ENCODE measurements at regions not wholly inside any gene's neighbourhood (a gene's known extent, or its start where the extent isn't known, plus 50 kb on each side); places are given as distances from the start of the nearest gene placed in this dataset.

- no peak for DNase-seq
Observed at GRCh38 chr12:115495300-115495699, 782.2 kb downstream of the MED13L start.

DNA sequence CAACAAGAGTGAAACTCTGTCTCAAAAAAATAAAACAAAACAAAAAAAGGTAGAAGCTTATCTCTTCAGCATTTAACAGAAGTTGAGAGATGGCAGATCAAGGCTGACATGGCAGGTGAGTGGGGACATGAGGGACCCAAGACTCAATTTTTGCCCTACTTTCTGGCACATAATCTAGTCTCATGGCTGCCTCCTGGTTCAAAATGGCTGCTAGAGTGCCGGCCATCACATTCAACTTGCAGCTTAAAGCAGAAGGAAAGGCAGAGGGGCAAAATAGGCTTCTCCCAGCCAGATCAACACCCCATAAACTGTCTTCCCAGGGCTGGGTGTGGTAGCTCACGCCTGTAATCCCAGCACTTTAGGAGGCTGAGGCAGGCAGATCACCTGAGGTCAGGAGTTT is 784.9 kb downstream of the MED13L start:
- no peak for DNase-seq

DNA sequence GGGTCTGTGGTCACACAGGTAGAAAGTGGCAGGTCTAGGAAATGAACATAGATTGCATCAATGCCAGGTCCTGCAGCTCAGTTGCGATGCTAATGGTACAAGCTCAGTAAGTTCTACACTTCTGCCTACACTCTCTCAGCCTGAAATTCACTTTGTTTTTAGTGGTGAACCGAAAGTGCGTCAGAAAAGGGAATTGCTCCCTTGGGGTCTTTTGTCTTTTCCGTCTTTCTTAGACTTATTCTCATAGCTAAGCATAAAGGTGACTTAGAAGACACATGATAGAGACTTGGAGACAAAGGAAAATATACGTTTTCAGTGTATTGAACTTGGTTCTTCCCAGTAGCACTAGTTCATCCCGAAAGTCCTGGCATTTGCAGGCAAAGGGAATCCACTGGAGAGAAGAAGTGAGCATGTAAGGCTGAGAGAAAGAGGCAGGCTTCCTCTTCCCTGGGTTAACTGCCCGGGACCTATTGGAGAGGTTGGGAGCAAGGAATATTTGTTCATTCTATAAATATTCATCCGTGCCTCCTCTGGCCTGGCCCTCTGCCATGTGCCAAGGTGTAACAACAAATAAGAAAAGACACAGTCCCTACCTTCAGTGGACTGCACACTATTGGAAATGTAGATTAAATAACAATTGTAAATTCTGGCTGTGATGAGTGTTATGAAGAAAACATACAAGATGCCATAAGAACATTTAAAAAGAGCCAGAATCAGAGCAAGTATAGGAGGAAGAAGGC is 785.8 kb downstream of the MED13L start:
- no peak for DNase-seq

- DNase-seq = no peak
Observed at GRCh38 chr12:115489253-115489652, 788.2 kb downstream of the MED13L start.

DNA sequence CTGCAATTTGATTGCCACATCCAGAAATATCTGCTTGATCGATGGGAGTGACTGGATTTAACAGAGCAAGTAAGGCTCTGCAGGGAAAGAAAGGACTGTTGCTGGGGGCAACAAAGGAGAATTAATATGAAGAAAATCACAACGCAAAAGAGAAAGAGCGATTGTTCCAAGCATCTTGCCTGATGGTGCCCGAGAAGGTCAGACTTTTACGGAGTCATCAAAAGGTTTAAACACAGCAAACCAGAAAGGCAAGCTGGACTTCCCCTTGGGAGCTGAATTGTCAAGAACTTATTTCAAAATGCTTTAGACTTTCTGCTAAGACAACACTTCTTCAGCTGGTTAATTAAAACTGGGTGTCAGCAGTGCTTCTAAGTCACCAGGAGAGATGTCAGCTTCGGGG is 791.5 kb downstream of the MED13L start:
- no peak for DNase-seq

DNA sequence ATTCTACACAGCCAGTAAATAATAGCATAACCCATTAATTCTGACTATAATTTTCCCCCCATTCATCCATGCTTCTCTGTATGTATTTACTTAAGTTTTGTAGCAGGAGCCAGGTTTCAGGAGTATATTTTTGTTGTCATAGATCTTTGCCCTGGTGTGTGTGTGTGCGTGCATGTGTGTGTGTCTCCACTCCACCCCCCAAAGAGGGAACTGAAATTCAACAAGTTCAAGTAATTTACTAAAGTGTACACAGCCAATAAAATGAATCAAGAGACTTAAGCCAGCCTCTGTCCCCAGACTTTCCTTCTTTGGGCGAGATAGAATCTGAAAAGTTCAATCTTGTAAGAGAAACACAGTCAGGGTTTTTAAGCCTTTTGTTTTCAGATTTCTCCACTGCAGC is 792.0 kb downstream of the MED13L start:
- DNase-seq = no peak

DNA sequence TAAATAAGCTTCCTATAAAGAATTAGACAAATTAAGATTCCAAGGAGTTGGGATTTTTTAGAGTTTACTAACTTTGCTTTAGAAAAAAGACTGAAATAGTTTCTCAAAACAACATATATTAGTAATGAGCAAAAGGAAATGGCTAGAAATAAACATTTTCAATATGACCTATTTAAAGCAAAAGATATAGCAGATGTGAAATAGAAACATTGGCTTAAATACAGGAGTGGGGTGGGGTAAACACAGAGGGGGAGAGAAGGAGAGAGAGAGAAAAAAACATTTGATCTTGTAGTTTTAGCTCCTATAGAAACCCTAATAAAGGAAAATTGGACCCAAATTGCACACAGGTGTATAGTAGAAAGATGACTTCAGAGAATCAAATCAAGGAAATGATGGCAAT is 794.5 kb downstream of the MED13L start:
- no peak for DNase-seq

- no peak for DNase-seq
Observed at GRCh38 chr12:115481141-115481540, 796.4 kb downstream of the MED13L start.

GRCh38 chr12:115478505-115478904 is 794.5 kb upstream of the TBX3 start:
- DNase-seq = no peak

GRCh38 chr12:115474539-115475353 is 790.8 kb upstream of the TBX3 start:
- peak; percentile 10 for DNase-seq

GRCh38 chr12:115473257-115473956 is 789.4 kb upstream of the TBX3 start:
- DNase-seq = no peak

DNA sequence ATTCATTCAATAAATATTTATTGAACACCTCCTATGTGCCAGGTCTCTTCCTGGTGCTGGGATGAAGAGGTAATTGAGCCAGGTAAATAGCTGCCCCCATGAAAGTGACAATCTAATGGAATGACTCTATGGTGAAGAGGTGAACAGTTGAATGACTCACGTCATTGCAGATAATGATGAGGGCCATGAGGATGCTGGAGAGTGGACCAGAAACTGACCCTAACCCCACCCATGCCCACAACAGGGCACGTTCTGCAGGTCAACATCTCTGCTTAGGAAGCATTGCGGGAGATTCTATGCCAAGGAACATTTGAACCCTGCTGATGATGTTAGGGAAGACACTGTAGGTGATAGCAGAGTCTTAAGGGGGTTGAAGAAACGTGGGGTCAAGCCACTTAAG is 788.9 kb upstream of the TBX3 start:
- no peak for DNase-seq

- DNase-seq = peak; percentile 28
Observed at GRCh38 chr12:115470977-115471376, 787.0 kb upstream of the TBX3 start.

DNA sequence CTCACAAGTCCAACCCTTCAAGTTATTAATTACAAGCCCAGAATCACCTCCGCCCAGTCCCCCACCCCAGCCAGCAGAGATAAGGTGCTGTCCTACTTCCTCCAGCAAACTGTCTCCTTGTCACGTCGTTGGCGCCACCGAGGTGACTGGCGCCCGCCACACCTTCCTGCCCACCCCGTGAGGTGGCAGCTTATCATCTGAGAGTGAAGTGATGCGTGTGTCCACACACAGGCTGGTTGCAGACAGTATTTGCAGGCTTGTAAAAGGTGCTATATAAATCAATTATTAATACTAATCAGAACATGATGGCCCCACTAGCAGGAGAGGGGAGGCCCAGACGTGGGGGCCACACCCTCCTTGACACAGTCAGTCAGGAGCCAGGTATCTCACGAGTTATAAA is 786.6 kb upstream of the TBX3 start:
- DNase-seq = no peak

- DNase-seq = peak; percentile 13
Observed at GRCh38 chr12:115468087-115468510, 784.1 kb upstream of the TBX3 start.

GRCh38 chr12:115467531-115467930 is 783.6 kb upstream of the TBX3 start:
- no peak for DNase-seq

- no peak for DNase-seq
Observed at GRCh38 chr12:115466076-115466475, 782.1 kb upstream of the TBX3 start.

- no peak for DNase-seq
Observed at GRCh38 chr12:115464661-115465060, 780.7 kb upstream of the TBX3 start.

DNA sequence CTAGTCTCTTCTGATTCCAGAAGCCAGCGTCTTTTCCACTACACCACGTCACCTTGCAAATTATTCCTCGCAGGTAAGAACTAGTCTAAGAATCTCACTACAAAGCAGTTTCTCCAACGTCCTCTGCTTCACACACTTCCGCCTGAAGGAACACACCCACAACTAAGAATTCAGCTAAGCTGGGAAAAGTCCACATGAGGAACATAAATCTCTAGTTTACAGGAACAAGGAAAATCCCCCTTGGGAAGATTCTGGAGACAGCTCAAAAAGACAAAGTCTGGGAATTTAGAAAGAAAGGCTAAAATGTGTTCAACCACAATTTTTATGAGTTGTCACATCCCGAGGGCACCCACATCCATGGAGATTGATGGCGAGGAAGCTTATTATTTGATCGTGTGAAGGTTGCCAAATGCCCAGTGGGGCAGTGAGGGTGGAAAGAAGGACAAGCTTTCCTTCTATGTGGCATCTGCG is 780.2 kb upstream of the TBX3 start:
- DNase-seq = no peak

GRCh38 chr12:115461401-115461800 is 777.4 kb upstream of the TBX3 start:
- no peak for DNase-seq

DNA sequence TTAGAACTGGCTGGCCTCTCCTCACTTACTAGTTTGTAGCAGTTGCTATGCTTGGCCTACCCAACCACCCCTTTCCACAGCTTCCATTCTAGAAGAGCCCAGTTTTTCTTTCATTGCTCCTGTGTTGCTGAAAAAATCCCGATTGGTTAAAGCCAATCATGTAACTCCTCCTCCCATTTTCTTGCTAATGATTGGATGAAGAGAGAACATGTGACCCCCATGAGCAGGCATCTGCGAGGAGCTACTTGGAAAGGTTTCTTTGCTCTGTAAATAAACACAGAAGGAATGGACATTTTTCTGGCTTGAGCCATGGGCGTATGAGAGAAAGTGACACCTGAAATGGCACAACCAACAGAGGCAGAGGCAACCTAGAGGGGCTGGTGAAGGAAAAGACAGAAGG is 773.8 kb upstream of the TBX3 start:
- DNase-seq = no peak

DNA sequence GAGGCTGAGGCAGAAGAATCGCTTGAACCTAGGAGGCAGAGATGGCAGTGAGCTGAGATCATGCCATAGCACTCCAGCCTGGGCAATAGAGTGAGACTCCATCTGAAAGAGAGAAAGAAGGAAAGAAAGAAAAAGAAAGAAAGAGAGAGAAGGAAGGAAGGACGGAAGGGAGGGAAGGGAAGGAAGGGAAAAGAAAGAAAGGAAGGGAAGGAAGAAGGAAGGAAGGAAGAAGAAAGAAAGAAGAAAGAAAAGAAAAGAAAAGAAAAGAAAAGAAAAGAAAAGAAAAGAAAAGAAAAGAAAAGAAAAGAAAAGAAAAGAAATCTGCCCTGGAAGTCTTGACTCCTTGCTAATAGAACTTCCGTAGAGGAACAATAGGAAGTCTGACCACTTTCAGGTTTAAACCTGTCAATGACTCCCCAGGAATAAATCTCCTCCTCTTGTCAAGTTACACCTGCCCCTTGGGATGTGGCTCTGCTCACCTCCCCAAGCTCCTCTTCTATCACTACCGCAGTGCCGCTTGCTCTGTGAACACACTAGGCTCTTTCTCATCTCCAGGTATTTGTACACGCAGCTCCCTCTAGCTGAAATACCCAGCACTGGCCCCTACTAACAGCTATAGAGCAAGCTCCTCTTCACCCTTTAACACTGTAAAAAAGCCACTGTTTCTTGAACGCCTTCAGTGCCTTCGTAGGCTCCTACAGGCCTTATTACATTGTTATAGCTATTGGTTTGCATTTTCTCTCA is 773.1 kb upstream of the TBX3 start:
- DNase-seq = peak; percentile 11

- DNase-seq = peak; percentile 57
Observed at GRCh38 chr12:115455268-115455681, 771.3 kb upstream of the TBX3 start.
